HG02973 (cell line): ENCODE measurements at regions not wholly inside any gene's neighbourhood (a gene's known extent, or its start where the extent isn't known, plus 50 kb on each side); places are given as distances from the start of the nearest gene placed in this dataset.

Experiments
- ATAC-seq: cut with Tn5 transposase; IDR thresholded peaks from one replicate; pipeline ENCODE4 v1.9.1; 2021; ENCODE audit warnings: moderate library complexity; ENCODE audit not compliant: unreplicated experiment

DNA sequence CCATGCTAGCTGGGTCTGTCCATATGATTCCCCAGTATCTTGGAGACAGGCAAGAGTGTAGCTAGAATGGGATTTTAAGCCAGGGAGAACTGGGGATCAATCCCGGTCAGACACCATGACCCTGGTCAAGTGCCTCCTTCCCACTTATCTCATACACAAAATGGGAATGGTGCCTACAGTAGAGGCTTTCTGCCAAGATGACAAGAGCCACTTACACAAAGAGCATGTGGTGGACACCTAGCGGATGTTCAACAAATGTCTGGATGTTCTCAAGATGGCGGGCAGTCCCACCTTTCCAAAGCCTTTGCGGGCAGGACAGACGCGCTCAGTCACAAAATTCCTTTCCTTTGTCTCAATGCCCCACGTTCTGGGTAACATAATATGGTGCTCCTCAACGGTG, 57.3 kb downstream of the MAF start:
- no peak for ATAC-seq

DNA sequence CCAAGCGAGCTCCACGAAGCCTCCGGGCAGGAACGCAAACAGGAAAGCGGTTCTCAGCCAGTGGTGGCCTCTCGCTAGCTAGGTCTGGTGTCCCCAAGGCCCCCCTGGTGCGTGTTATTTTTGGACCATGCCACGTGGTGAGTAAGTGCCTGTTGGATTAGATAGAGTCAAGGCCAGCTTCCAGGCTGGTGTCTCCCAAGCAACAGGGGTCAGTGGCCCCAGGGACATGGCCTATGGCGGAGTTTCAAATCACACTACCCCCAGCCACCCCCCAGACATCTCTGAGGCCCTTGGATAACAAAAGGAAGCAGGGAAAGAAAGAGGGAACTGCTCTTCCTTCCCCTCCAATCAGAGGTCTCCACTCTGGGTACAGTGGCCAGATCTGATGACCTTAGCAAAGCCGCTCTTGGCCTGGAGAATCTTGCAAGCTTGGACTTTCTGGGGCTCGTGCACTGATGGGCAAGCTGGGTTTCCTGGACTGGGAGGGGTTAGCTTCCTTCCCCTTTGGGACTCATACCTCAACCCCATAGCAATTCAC, 58.2 kb downstream of the MAF start:
- ATAC-seq, result no peak

DNA sequence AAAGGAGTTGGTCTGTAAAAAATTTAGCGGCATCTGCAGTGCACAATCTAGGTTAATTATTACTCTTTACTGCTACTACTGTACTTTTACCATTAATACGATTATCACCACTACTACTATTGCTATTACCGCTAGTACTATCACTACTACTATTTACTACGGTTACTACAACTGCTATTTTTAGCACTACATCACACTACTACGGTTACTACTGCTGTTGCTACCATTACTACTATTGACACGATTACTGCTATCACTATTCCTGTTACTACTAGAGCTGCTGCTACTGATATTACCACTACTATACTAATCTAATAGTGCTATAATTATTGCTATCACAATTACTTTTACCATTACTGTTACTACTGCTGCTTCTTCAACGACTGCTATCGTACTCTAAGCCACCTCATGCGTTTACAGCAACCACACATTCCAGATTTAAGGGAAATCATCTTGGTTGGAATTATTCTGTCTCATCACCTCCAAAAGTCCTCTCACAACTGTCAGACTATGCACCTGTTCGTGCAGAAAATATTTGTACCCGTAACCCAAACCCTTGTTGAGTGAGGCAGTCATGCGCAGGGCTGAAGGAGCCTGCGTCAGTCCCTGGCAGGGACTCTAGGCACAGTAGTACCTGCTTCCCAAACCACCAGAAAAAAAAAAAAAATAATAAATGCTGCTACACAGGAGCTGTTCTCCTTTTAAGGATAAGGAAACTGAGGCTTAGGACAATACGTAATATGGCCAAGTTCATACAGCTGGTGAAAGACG, 59.5 kb downstream of the MAF start:
- no peak for ATAC-seq

DNA sequence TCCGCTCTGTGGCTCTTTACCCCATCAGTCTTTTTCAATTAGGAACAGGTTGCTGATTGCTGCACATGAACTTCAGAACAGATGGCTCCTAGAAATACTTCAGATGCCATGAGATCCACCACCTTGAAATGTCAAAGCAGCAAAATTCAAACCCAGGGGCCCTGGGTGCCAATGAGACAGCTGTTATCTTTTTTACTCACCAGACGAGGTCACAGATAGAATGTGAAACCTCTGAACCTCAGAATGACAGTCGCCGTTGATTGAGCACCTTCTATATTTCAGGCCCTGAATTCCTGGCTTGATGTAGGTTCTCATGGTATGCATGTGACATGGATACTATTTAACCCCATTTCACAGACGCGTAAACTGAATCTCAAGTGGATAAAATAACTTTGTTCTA, 63.0 kb downstream of the MAF start:
- ATAC-seq, result no peak

DNA sequence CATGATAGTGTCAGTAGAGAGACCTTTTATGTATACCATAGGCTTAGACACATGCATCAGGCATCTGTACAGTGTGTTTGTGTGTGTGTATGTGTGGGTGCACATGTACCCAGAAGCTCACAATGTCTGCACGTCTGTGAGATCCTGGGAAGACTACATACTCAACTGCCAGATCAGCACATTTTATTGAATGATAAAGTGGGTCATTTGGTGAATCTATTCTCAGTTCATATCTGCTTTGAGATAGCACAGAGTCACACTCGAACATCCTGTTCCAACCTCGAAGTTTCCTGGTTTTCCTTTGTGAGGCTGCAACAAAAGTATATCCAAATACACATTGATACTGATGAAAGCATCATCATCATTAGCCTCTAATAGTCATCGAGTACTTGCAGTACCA, 63.6 kb downstream of the MAF start:
- no peak for ATAC-seq

DNA sequence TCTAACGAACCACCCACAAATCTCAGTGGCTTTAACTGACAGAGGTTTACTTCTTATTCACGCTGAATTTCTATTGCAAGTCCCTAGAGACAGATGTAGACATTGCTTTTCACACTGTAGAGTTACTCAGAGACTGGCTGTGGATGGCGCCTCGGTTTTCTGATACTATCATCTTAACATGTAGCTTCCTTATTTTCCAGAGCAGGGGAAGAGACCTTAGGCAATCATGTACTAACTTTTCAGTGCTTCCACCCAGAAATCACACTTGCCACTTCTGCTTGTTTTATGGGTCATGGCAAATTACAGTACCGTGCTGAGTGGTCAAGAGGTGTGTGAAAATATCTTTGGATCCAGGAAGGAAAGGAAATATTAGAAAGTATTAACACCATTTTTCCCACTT, 65.4 kb downstream of the MAF start:
- ATAC-seq, result no peak

DNA sequence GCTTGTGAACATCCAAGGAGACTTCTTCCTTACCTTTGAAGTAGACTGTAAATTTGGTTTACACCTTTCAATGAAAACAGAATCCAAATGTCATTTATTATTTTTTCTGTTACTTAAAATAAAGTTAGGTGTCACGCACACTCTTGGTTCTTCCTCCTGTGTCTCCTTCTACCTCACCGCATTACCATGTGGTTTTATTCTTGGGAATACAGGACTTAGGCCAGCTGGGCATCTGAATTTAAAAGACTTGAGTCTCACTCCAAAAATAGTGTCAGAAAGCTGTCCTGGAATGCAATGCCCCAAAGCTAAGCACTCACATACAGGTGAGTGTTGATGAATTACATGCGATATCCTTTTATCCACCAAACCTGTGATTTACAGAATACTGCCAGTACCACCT, 66.4 kb downstream of the MAF start:
- ATAC-seq, result no peak

DNA sequence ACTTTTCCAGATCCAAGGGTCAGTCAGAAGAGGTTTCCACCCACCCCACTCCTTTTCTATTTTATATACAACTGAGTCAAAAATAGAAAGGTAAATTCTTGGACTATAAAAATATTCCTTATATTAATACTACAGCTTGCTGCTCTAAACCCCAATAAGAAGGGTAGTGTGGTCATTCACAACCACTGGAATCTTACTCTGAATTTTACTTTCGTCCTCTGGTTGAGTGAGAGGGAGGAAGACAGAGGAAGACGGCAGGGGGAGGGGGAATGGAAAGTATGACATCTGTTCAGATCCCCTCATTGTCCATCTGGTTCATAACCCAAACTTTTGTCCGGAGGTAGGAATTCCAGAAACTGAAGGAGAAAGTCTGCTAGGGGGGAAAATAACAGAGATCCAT, 67.2 kb downstream of the MAF start:
- ATAC-seq, result no peak

DNA sequence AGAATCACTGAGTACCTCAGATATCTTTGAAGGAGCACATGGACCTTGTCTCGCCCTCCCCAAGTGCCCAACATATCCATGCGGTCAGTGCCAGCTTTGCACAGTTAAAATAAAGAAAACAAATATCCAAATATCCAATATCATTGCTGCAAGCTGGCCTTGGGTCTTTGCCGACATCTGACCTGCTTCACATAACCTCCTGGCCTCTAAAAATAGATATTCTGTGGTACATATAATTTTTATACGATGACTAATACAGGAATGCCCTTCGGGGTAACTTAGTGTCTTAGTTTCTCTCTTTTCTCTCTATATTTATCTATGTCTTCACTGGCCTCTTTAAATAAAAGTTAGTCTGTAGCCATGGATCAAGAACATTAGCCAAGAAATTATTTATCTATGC, 67.8 kb downstream of the MAF start:
- ATAC-seq, result no peak

DNA sequence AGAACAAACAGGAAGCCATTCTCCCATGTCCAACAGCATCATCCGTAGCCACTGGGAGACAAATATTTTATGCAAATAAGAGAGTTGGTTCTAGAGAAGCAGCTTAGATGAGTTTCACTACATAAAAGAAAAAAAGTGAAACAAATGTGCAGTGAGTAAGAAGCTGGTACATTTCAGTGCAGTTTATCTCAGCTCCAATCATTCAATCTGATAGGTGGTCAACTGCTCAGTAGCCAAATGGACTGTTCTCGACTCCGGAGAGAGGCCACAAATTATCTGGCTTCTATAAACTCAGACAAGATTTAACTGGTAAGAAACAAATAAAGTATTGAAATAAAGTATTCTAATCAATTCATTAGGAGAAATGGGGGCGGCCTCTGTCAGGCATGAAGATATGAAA, 68.3 kb downstream of the MAF start:
- no peak for ATAC-seq

DNA sequence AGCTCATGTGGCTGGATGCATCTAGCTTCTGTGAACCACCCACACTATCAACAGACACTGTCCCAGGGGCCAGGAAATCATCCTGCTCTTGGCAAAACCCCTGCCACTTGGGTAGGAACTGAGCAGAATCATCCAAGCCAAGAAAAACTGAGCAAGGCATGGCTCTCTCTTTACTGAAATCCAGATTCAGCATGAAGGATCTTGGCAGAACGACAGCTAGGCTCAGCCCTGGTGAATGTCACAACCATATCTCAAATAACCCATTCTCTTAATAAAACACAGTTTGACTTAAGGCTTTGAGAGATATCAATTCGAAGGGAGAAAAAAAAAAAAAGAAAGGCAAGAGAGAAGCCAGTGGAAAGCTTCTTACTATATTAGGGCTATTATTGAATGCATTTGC, 72.2 kb downstream of the MAF start:
- ATAC-seq, result no peak

DNA sequence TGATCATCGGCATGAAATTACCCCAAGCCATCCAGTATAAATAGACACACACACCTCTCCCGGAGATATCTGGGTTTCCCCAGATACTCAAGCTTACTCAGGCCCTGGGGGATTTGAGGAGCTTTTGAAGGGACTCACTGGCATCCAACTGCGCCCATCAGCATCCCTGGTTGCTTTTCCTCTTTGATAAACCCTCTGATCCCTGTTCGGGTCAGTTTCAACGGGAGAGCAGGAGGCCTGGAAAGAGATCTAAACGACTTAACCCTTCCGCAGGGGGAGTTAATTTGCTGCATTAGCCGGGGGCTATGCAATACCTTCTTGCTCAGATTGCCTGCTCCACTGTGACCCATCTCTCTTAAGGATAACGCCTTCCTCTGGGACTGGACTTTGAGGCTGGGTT, 76.6 kb downstream of the MAF start:
- ATAC-seq, result no peak

DNA sequence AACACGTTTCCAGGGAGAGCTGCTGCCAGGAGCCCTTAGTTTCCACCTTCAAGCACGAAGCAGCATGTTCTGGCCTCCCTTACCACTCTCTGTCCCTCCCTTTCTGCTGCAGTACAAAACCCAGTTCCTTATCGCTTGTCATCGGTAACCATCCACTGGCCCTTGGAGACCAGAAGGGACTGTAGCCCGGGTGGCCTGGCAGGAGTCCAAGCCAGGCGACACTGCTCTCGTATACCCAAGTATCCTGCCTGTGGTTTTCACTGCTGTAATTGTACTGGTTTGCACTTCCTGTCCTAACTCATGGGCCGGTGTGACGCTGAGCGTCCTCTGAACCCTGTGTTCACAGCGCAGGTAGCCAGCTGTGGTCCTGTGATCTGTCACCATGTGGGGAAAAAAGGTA, 81.1 kb downstream of the MAF start:
- ATAC-seq, result no peak

DNA sequence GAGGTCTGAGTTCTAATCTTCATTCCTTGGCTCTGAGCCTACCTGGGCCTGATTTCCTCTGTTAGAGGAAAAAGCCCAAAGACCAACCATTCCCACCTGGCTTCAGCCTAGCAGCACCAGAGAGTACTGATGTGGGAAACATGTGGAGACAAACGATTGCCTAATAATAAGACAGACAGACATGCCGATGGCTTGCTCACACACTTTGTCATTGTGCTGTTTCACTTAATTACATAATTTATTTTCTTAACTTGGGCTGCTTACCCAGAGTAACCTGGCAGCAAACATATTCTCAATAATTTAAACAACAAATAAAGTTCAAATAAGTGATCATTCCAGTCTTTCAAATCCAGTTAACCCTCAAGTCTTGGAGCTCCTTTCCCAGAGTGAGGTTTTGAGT, 83.4 kb downstream of the MAF start:
- ATAC-seq, result no peak

DNA sequence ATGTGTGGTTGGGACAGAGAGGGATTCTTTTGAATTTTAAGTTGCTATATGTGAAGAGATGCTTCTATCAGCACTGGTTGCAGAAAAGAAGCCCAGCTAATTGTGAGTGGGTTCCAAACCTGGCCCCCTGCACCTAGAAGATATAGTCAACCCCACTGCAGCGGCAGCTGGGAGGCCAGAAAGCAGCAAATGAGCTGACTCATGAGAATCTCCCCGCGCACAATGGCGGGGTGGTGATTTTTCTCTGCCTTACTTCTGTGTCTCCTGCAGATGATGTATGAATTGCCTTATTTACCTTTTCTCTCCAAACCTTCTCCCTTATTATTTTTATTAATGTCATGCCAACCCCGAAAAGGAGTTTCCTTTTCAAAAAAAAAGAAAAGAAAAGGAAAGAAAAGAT, 89.7 kb downstream of the MAF start:
- ATAC-seq, result no peak

DNA sequence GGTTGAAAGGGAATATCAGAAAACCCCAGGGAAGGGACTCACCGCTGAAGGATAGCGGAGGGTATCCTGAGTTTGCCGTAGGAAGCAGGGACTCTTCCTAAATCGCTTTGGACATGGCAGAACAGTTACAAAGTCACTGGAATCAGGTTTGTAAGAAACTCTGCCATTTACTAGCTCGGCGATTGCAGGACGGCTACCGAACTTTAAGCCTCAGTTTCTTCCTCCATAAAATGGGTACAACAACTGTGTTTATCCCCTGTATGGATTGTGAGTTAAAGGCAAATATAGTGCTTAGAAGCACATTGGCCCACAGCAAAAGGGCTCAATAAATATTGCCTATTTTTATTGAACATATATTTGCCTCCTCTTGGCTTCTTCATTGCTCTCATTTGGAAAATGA, 90.6 kb downstream of the MAF start:
- ATAC-seq, result no peak

DNA sequence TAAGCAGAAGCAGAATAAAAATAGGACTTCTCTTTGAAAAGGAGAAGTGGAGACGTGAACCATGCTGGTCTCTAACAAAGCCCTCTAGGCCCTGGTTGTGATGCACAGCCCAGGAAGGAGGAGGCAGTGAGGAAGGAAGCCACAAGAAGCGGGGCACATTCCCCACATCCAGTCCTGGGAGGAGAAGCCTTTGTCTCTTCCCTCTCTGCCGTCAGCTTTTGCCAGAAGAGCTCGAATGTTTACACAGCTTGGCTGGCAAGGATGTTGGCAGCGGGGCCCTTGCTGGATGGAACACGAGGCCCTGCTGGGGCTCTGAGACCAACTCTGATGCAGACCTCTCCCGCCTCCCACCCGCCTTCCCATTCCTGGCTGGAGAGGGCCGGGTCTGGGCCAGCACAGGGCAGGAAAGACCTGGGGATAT, 91.3 kb downstream of the MAF start:
- no peak for ATAC-seq

DNA sequence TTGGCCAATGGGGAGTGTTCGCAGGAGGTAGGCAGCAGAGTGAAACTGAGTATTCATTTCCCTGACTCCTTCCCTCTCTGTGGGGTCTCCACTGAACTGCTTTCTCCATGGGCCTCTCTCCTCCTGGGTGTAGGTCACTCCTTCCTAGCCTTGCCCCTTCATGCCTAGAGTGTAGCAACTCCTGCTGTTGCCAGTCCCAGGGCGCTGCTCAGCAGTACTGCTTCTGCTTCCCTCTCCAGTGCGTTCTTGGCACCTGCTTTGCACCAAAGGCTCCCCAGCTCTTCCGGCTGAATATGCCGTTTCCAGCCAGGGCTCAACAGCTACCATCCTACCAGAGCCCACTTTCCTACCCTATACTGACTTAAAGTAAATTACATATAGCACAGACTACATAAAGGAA, 92.2 kb downstream of the MAF start:
- ATAC-seq, result no peak

DNA sequence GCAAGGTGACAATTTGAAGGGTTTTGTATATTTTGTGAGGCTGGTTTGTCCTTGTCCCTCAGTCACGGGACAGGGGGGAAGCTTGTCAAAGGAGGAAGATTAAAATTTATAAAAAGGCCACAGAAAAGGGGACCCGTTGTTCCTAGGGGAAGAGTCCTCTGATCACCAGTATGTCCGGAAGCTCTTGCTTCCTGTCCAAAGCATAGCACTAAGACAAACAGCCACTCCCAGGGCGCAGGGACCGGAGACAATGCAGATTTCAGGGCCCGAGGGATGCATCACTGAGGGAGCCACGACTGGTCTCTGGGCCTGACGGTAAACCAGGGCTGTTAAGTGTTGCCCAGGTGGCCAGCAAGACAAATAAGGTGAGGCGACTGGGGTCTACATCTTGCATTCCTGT, 95.2 kb downstream of the MAF start:
- no peak for ATAC-seq

DNA sequence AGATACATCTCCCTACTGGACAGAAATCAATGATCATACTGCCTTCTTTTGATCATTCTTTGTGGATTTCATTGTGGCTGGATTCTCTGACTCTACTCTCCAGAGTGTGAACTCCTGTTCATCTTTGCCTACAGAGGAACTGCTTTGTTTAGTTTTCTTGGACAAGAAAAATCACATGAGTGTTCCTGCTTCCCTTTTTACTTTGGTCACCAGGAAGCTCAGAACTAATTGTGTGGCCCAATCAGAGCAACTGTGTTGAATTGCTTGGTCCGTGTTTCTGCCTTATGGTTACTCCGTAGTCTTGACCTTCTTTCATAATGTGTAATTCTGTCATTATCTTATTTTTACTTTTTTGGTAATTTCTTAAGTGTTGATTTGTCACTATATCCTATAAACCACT, 97.0 kb downstream of the MAF start:
- ATAC-seq, result no peak

DNA sequence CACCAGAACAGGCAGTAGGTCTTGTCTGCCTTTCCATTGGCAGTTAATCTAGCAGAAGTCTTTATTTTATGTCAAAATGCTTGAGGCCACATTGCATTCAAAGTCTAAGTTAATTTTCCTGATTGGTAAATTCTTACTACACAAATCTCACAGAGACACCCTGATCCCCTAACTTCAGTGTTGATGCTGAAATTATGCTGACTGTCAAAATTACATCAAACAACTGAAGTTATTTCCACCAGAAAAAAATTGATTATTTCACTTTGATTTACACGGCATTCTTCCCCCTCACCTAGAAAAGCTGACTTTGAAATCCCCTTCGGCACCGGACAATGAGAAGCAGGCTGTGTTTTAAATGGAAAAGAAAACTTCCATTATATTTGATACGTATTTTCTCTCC, 99.1 kb downstream of the MAF start:
- ATAC-seq, result no peak

DNA sequence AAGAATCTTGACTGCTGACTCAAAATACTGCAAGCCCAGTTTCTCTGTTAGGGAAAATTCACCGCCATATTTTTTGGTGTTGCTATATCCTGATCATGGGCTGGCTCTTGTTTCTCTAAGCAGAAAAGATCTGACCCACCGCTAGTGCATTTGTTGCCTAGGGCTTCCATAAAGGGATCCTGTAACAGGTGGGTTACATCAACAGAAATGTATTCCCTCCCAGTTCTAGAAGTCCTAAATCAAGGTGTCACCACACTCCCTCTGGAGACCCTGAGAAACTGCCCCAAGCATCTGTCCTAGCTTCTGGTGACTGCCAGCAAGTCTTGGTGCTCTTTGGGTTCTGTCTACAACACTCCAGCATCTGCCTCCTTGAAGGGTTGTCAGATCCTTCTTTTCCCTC, 99.7 kb downstream of the MAF start:
- no peak for ATAC-seq

DNA sequence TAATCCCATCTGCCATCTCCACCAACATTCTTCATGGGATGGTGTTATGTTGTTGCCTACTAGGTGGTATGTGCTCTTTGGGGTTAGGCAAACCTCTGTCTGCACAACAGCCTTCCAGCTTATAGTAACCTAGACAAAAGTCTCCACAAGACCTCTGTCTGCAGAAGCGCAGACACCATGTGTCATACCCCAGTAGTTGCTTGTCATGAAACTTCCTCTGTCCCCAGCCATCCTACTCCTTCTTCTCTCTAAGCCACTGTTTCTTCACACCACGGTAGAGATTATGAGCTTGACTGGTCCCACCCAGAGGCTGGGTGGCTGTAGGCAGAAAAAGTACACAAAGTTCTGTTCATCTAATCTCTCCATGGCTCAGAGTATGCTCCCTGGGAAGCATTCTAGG, 100.3 kb downstream of the MAF start:
- ATAC-seq, result no peak
